K562 (cell line): ENCODE measurements at regions not wholly inside any gene's neighbourhood (a gene's known extent, or its start where the extent isn't known, plus 50 kb on each side); places are given as distances from the start of the nearest gene placed in this dataset.

Source experiments
- ATF6 ChIP-seq: sonication (generic); formaldehyde crosslinking; IDR thresholded peaks from 2 replicates; pipeline ENCODE4 v1.4.0; 2020; ENCODE audit warnings: mild to moderate bottlenecking, missing genetic modification reagents
- BCLAF1 ChIP-seq, 2 experiments: fragments of 450-650 bp in 1 of 2; IDR thresholded peaks; 2 replicates each; pipeline ENCODE4 v1.6.1; 2011 to 2017; ENCODE audit warnings: low read depth in 2 of 2, antibody characterized with exemption in 1 of 2, borderline replicate concordance in 1 of 2, low read length in 1 of 2, mild to moderate bottlenecking in 1 of 2, mixed read lengths in 1 of 2; ENCODE audit not compliant: control insufficient read depth in 1 of 2
- CTCF ChIP-seq, 3 experiments: IDR thresholded peaks in 2 of 3; conservative IDR thresholded peaks in 1 of 3; 2 replicates each; pipeline ENCODE4 v1.5.1; 2011 to 2012; ENCODE audit warnings: low read length in 3 of 3, mild to moderate bottlenecking in 3 of 3, control low read depth in 2 of 3, improper control_type of control experiment in 1 of 3, inconsistent platforms in 1 of 3, low read depth in 1 of 3, mixed read lengths in 1 of 3, moderate library complexity in 1 of 3; ENCODE audit not compliant: insufficient read depth in 2 of 3
- E2F1 ChIP-seq: sonication (generic); formaldehyde crosslinking; IDR thresholded peaks from 2 replicates; pipeline ENCODE4 v1.8.1; 2023; ENCODE audit warnings: mild to moderate bottlenecking, missing genetic modification reagents, moderate library complexity
- EHMT2 ChIP-seq: fragments of 450-650 bp; IDR thresholded peaks from 2 replicates; pipeline ENCODE4 v1.6.1; 2018; ENCODE audit warnings: antibody characterized with exemption
- FOXM1 ChIP-seq, 2 experiments: fragments of 450-650 bp in 1 of 2; sonication (generic) in 1 of 2; formaldehyde crosslinking in 1 of 2; IDR thresholded peaks; 2 replicates each; pipeline versions ENCODE4 v1.6.1 to v1.9.0; 2017 to 2022; ENCODE audit warnings: low read depth in 2 of 2, mild to moderate bottlenecking in 2 of 2, missing genetic modification reagents in 1 of 2, moderate library complexity in 1 of 2
- POLR2AphosphoS5 ChIP-seq: IDR thresholded peaks from 2 replicates; pipeline ENCODE4 v1.6.1; 2011; ENCODE audit warnings: mild to moderate bottlenecking, low read depth, low read length, moderate library complexity; ENCODE audit not compliant: control insufficient read depth, insufficient read depth
- RFX1 ChIP-seq: fragments of 450-650 bp; IDR thresholded peaks from 2 replicates; pipeline ENCODE4 v1.6.1; 2016; ENCODE audit warnings: mild to moderate bottlenecking, moderate library complexity
- SP1 ChIP-seq: sonication (generic); formaldehyde crosslinking; IDR thresholded peaks from 2 replicates; pipeline ENCODE4 v1.8.1; 2022; ENCODE audit warnings: mild to moderate bottlenecking, missing genetic modification reagents
- STAG1 ChIP-seq: sonication (generic); formaldehyde crosslinking; IDR thresholded peaks from 2 replicates; pipeline ENCODE4 v1.5.0; 2020; ENCODE audit warnings: missing genetic modification reagents, borderline replicate concordance
- TAL1 ChIP-seq: fragments of 450-650 bp; IDR thresholded peaks from 2 replicates; pipeline ENCODE4 v1.6.1; 2016; ENCODE audit warnings: mild to moderate bottlenecking
- TFAP4 ChIP-seq: sonication (generic); formaldehyde crosslinking; IDR thresholded peaks from 2 replicates; pipeline ENCODE4 v1.8.0; 2022; ENCODE audit warnings: missing genetic modification reagents, mild to moderate bottlenecking, moderate library complexity, borderline replicate concordance
- ZBTB40 ChIP-seq, 2 experiments: fragments of 450-650 bp in 1 of 2; sonication (generic) in 1 of 2; formaldehyde crosslinking in 1 of 2; IDR thresholded peaks; 2 replicates each; pipeline versions ENCODE4 v1.7.1 to v1.9.0; 2016 to 2022; ENCODE audit warnings: inconsistent platforms in 1 of 2, mild to moderate bottlenecking in 1 of 2, missing genetic modification reagents in 1 of 2
- ZNF239 ChIP-seq: fragments of 250-450 bp; sonication (Bioruptor Pico); IDR thresholded peaks from 2 replicates; pipeline ENCODE4 v1.4.0; 2020; ENCODE audit warnings: mild to moderate bottlenecking

- TF ChIP-seq TFAP4 (CRISPR knock-in tag) (no peak), EHMT2 (no peak), ATF6 (no peak), ZBTB40 (IDR thresholded peaks at IDR 0.05) (peak; percentile 80), ZBTB40 (CRISPR knock-in tag; IDR thresholded peaks at IDR 0.05) (peak; percentile 56; the same call in 1 of the 2 replicates), RFX1 (no peak), SP1 (CRISPR knock-in tag) (no peak), FOXM1 (IDR thresholded peaks at IDR 0.05; ENCODE audit: low read depth) (no peak), FOXM1 (CRISPR knock-in tag; IDR thresholded peaks at IDR 0.05; ENCODE audit: low read depth) (no peak), CTCF (IDR thresholded peaks at IDR 0.05 in 2 of 3, conservative IDR thresholded peaks at IDR 0.05 in 1 of 3; ENCODE audit: insufficient read depth in 2 of 3, low read depth in 1 of 3, low read length in 3 of 3) (no peak), TAL1 (no peak), E2F1 (no peak), POLR2AphosphoS5 (no peak), BCLAF1 (IDR thresholded peaks at IDR 0.05; ENCODE audit: borderline replicate concordance in 1 of 2, control insufficient read depth in 1 of 2, low read depth in 2 of 2, low read length in 1 of 2) (no peak), STAG1 (no peak), ZNF239 (no peak)
Measured at GRCh38 chr6:2414885-2415547, 169.6 kb upstream of the GMDS start.
